GM12891 (cell line): ENCODE measurements at regions not wholly inside any gene's neighbourhood (a gene's known extent, or its start where the extent isn't known, plus 50 kb on each side); places are given as distances from the start of the nearest gene placed in this dataset.
"Not testable (repeated sequence)": the region's sequence is repeated elsewhere in the genome, so short reads cannot be mapped to it uniquely, and the experiment has no call there.

ENCODE experiments used
- DNase-seq: peaks from one replicate; pipeline ENCODE4 v3.0.0; 2011; ENCODE audit warnings: low spot score; ENCODE audit not compliant: insufficient read length
- FAIRE-seq: peaks from 2 replicates; lab custom pipeline; 2011; peaks lifted over from hg19 to GRCh38; lab: Jason Lieb, UNC
- PAX5 ChIP-seq: IDR thresholded peaks from 2 replicates; pipeline ENCODE4 v1.6.1; 2011; ENCODE audit warnings: low read length, moderate library complexity, mild to moderate bottlenecking; ENCODE audit not compliant: insufficient read depth, severe bottlenecking
- POLR2A ChIP-seq: IDR thresholded peaks from 2 replicates; pipeline ENCODE4 v1.6.1; 2011; ENCODE audit warnings: low read depth, low read length, control low read depth
- POLR2AphosphoS5 ChIP-seq: IDR thresholded peaks from 2 replicates; pipeline ENCODE4 v1.6.1; 2011; ENCODE audit warnings: low read depth, low read length, control low read depth
- POU2F2 ChIP-seq: IDR thresholded peaks from 2 replicates; pipeline ENCODE4 v1.6.1; 2011; ENCODE audit warnings: low read depth, mild to moderate bottlenecking, control low read depth, low read length, moderate library complexity
- SPI1 ChIP-seq: IDR thresholded peaks from 2 replicates; pipeline ENCODE4 v1.6.1; 2011; ENCODE audit warnings: low read depth, low read length, control low read depth
- TAF1 ChIP-seq: IDR thresholded peaks from 2 replicates; pipeline ENCODE4 v1.6.1; 2011; ENCODE audit warnings: low read depth, low read length, control low read depth

GRCh38 chrX:138877746-138878145, 166.2 kb upstream of the FGF13 start:
- TF ChIP-seq SPI1 (no peak), POLR2AphosphoS5 (no peak), PAX5 (no peak), POU2F2 (no peak), TAF1 (no peak), POLR2A (no peak)
- DNase-seq = no peak
- no peak for FAIRE-seq

GRCh38 chrX:138875472-138875871, 164.0 kb upstream of the FGF13 start:
- FAIRE-seq = no peak
- DNase-seq = no peak
- TF ChIP-seq PAX5 (no peak), POLR2AphosphoS5 (no peak), TAF1 (no peak), POLR2A (no peak), SPI1 (no peak), POU2F2 (no peak)

DNA sequence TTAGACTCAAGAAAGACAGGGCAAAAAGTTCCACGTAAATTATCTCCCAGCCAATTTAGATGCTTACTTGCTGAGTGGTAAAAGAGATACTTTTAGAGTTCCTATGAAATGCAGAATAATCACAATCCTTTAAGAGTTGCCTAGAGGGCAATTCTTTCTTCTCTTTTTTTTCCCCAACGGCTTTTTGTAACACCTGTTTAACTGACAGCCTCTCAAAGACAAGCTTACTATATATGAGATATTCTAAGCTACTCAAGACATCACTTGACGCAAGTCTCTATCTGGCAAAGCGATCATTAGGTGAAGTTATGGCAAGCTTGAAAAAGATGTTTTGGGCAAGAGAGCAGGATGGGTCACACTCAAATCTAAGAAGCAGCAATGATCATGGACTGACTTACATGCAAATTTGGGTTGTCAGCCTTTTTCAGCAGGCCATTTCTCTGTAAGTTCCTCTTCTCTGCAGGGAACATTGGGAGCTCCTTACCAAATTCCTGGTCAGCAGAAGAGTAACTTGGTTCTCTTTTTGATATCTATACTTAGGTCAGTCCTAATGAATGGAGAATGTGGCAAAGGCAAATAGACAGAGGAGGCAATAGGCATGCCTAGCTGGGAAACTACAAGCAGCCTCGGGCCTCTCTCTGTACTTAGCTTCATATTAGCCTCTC, 162.9 kb upstream of the FGF13 start:
- TF ChIP-seq POLR2AphosphoS5 = no peak
- no peak for TF ChIP-seq POU2F2
- no peak for TF ChIP-seq TAF1
- no peak for TF ChIP-seq POLR2A
- TF ChIP-seq PAX5 = no peak
- no peak for FAIRE-seq
- no peak for DNase-seq

DNA sequence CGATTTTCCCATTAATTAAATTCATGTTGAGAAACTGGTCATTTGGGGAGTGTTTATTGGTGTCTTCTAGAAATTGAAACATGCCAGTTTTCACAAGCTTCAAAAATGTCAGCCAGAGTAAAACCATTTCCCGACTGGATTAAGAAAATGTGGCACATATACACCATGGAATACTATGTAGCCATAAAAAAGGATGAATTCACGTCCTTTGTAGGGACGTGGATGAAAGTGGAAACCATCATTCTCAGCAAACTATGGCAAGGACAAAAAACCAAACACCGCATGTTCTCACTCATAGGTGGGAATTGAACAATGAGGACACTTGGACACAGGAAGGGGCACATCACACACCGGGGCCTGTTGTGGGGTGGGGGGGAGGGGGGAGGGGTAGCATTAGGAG, 162.1 kb upstream of the FGF13 start:
- FAIRE-seq = not testable (repeated sequence)

GRCh38 chrX:138872537-138872936, 161.0 kb upstream of the FGF13 start:
- DNase-seq (no peak), FAIRE-seq (no peak)
- TF ChIP-seq PAX5 (no peak), TAF1 (no peak), SPI1 (no peak), POU2F2 (no peak), POLR2AphosphoS5 (no peak), POLR2A (no peak)

More for the DNA sequence above, 162.1 kb upstream of the FGF13 start:
- not testable (repeated sequence) for DNase-seq

DNA sequence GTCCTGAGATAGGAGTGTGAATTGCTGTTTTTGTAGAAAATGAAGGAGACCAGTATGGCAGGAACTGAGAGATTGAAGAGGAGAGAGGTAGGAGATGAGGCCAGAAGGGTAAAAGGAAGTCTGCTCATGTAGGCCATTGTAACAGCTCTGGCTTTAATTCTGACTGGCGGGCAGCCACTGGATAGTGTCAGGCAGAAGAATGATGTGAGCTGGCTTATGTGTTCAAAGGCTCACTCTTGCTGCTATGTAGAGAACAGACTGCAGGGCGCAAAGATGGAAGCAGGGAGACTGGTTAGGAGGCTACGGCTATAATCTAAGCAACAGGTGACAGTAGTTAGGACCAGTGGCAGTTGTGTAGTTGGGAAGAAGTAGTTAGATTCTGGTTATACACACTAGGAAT, 160.2 kb upstream of the FGF13 start:
- FAIRE-seq (no peak), DNase-seq (no peak)
- no peak for TF ChIP-seq POLR2AphosphoS5
- no peak for TF ChIP-seq POU2F2
- no peak for TF ChIP-seq POLR2A
- no peak for TF ChIP-seq SPI1
- no peak for TF ChIP-seq TAF1
- TF ChIP-seq PAX5 = no peak

- DNase-seq = no peak
- FAIRE-seq = no peak
These were observed 155.1 kb upstream of the FGF13 start for GRCh38 chrX:138866643-138867042.

GRCh38 chrX:138865093-138865649, 153.7 kb upstream of the FGF13 start:
- DNase-seq (no peak), FAIRE-seq (no peak)
- no peak for TF ChIP-seq POLR2A
- no peak for TF ChIP-seq POLR2AphosphoS5
- TF ChIP-seq TAF1 = no peak
- TF ChIP-seq PAX5 = no peak
- no peak for TF ChIP-seq POU2F2
- TF ChIP-seq SPI1 = no peak

More at GRCh38 chrX:138866643-138867042, 155.1 kb upstream of the FGF13 start:
- TF ChIP-seq TAF1 (no peak), SPI1 (no peak), POLR2AphosphoS5 (no peak), POU2F2 (no peak)

- DNase-seq (no peak), FAIRE-seq (peak; percentile 41)
- no peak for TF ChIP-seq SPI1
- TF ChIP-seq PAX5 = no peak
- no peak for TF ChIP-seq TAF1
- TF ChIP-seq POLR2A = no peak
- TF ChIP-seq POU2F2 = no peak
- no peak for TF ChIP-seq POLR2AphosphoS5
These were observed 147.9 kb upstream of the FGF13 start for GRCh38 chrX:138859421-138859820.

DNA sequence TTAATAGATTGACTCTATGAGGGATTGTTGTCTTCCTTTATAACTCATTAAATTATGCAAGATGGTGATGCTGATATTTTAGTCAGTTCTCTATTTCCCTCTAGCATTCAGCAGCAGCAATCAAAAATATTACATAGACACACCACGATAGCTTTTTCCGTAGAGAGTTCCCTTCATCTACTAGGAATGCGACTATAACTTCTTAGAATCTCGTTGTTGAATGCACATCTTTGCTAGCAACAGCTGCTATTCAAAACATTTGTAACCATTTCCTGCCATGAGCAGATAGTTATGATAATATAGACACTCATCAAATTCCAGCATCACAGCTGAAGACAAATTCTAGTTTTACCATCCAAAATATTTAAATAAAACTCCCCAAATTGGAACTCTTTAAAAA, 147.4 kb upstream of the FGF13 start:
- no peak for TF ChIP-seq SPI1
- TF ChIP-seq PAX5 = no peak
- TF ChIP-seq TAF1 = no peak
- no peak for TF ChIP-seq POLR2A
- TF ChIP-seq POLR2AphosphoS5 = no peak
- TF ChIP-seq POU2F2 = no peak
- DNase-seq (no peak), FAIRE-seq (no peak)
